ENCODE measurements at regions not wholly inside any gene's neighbourhood (a gene's known extent, or its start where the extent isn't known, plus 50 kb on each side); places are given as distances from the start of the nearest gene placed in this dataset.

GRCh38 chr2:150640039-150640438 is 152.6 kb upstream of the RND3 start:
- no peak for DNase-seq

DNA sequence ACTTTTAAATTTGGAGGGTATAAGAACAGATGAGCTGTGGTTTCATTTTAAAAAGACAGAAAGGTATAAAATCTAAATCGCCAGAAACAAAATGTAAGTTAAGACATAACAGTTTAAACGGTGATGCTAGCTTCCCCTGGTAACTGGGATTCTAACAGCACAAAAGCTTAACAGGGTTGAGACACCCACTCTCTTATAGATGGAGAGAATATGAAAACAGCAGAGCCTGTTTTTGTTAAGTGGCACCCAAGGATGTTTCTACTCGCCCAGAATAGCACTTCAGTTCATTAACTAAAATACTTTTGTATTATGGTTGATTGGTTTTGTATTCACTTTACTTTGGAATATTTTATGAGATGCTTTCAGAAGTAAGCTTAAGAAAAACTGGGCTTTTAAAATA is 151.9 kb upstream of the RND3 start:
- no peak for DNase-seq

DNA sequence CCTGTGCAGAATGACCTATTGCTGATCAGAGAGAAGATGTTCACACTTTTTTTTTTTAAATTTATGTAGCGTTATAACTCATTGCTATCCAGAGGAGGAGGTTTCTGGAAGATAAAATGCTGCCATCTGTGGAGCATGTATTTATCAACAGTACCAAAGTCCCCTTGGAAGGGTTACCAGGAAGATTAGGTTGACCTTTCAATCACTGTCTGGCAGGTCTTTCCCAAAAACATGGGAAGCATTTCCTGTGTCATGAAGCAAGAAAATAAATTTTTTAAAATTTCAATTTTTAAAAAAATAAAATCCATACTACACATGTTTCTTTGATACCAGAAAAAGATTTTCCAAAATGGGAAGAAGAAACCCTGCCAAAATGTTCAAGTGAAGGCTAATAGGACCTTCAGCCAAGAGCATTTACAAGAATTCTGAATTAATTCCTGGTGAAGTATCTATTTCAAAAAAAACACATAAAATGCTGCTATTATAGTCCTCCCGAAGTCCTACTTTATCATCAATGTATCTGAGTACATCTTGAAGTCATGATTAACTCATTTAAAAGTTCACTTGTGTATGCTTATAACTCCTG is 143.9 kb upstream of the RND3 start:
- DNase-seq = no peak

GRCh38 chr2:150630587-150631235 is 143.2 kb upstream of the RND3 start:
- no peak for DNase-seq

DNA sequence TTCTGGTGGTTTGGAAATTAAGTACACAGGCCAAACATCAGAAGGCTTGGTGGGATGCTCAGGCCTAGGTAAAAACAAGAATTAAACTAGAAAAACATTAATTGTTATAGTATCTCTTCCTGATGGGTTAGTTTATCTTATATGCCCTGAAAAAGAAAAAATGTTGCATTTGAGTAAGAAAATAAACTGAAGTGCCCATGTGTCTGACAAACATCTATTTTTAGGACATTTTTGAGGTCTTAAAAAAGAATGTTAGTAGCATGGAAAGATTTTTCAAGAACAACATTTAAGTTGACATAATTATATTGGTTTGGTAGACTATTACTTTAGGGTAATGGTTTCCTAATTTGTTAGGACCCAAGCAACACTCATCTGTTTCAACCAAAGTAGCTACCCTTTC is 140.1 kb upstream of the RND3 start:
- DNase-seq = no peak

- no peak for DNase-seq
These were observed 139.5 kb upstream of the RND3 start for GRCh38 chr2:150626934-150627411.

- DNase-seq = no peak
These were observed 138.3 kb upstream of the RND3 start for GRCh38 chr2:150625741-150626140.

- DNase-seq = no peak
These were observed 137.8 kb upstream of the RND3 start for GRCh38 chr2:150625303-150625702.

DNA sequence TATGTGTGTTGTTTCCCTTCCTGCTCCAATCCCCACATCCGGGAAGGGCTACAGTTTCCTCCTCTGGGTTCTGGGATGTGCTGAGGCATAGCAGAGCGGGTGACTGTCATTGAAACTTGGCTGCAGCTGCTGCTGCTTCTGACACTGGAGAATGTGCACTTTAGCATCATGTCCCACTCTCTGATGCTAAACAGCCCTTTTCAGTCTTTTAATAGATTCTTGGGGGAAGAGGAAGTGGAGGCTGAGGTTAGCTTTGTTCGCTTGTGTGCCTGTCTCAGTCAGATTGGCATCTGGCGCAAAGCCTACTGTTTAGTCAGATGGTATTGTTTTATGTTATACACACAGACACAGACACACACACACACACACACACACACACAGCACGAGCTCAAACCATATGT is 136.5 kb upstream of the RND3 start:
- DNase-seq = no peak

- DNase-seq = no peak
These were observed 134.2 kb upstream of the RND3 start for GRCh38 chr2:150621526-150622213.

- DNase-seq = no peak
These were observed 133.4 kb upstream of the RND3 start for GRCh38 chr2:150620855-150621254.

- no peak for DNase-seq
These were observed 132.9 kb upstream of the RND3 start for GRCh38 chr2:150620416-150620815.

GRCh38 chr2:150619607-150620330 is 132.3 kb upstream of the RND3 start:
- DNase-seq = no peak

- no peak for DNase-seq
These were observed 130.9 kb upstream of the RND3 start for GRCh38 chr2:150618245-150618895.

DNA sequence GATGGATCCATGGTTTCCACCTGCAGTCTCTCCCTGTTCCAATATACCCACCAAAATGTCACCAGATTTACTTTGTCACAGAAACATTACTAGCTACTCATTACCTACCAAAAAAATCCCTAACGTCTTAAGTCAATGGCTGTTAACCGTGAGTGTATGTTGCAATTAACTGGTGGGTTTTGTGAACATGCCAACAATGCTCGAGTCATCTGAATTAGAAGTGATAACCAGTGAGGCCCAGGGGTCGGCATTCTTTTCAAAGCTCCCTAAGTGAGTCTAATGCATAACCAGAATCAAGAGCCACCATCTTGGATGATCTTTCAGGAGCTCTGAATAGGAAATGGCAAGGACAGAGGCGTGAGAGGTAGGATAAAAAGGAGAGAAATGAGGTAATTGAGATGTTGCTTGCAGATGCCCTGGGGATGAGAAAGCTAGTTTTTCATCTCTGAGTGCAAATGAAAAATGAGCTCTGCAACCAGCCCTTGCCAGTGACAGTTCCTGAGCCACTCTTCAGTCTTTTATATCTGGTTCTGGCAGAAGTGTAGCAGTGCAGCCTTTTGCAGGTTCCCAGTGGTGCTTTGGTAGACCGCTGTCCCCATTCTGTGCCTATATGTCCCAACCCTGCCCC is 130.0 kb upstream of the RND3 start:
- no peak for DNase-seq

GRCh38 chr2:150612957-150613710 is 125.7 kb upstream of the RND3 start:
- no peak for DNase-seq

GRCh38 chr2:150610670-150611279 is 123.3 kb upstream of the RND3 start:
- DNase-seq = no peak

DNA sequence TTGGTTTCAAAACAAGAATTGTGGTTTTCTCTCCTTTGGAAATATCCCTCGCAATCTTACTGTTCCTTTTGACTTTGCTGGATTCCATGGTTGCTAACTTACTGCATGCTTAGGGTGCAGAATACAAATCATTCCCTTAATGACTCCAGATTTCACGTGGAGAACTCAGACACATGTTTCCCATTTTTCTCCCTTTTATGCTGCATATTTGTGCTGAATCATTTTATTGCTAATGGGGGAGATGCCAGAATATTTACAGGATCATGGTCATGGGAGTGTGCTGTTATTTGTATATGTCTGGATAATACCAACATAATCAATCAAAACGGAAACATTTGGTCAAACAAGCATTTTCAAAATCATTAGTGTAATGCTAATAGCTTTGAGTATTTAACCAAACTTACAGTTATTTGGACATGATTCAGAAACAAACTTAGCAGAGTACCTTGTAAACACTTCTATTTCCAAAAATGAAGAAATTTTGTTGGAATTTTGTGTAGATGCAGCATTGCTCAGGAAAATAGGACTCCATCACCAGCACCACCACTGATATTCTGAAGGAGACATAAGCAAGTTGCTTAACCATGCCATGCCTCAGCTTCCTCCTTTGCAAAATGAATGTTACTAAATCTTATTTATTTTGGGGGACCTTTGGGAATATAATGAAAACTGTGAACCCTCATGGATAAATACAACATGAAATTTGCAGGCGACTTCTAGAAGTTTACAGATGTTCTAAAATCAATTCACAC is 122.5 kb upstream of the RND3 start:
- DNase-seq = no peak

DNA sequence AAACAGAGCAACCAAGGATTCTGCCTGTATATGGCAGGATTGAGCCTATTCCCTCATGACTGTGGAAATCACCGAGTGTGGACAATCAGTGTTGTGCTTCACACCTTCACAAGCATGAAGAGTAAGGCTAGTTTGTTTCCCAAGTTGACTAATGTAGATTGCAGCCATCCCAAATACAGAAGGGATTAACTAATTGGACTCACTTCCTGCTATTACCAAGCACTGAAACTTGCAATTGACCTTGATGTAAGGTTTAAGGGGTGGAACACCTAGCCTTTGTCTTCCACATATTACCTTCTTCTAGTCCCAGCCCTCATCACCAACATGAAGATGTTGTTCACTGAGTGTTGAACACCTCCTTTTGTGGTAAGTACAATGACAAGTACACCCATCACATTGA is 120.9 kb upstream of the RND3 start:
- DNase-seq = no peak

- DNase-seq = no peak
These were observed 119.9 kb upstream of the RND3 start for GRCh38 chr2:150607390-150607811.

Data from NCI-H748 treated with DMSO at 0.1 percent for 48 hours (cell line).